ENCODE measurements at regions not wholly inside any gene's neighbourhood (a gene's known extent, or its start where the extent isn't known, plus 50 kb on each side); places are given as distances from the start of the nearest gene placed in this dataset.

- no peaks in the 10 kb centered on the region for H3K27me3 ChIP-seq (replicated peaks; ENCODE audit: insufficient read depth)
- intact Hi-C loops (cut with DNase I) = no loop called here
- 81% methylated on average over 9 of the region's 9 CpGs for WGBS
- no peak overlapping the region for H3K4me3 ChIP-seq
- H3K4me1 ChIP-seq (replicated peaks) = no peaks in the 10 kb centered on the region
- no peaks in the 10 kb centered on the region for H3K9me3 ChIP-seq
- TF ChIP-seq CTCF (IDR thresholded peaks at IDR 0.05) (no peak), POLR2A (IDR thresholded peaks at IDR 0.05) (no peak), POLR2AphosphoS5 (IDR thresholded peaks at IDR 0.05) (no peak)
- H3K36me3 ChIP-seq = no peaks in the 10 kb centered on the region
- no peak for DNase-seq (ENCODE audit: low spot score)
- no peak overlapping the region for H3K27ac ChIP-seq
These were observed 879.7 kb downstream of the QKI start for GRCh38 chr6:164294047-164294784.

GRCh38 chr6:164291224-164291623 is 876.7 kb downstream of the QKI start:
- TF ChIP-seq POLR2AphosphoS5 (IDR thresholded peaks at IDR 0.05) = no peak
- TF ChIP-seq POLR2A (IDR thresholded peaks at IDR 0.05) = no peak
- no peak for TF ChIP-seq CTCF (IDR thresholded peaks at IDR 0.05)
- H3K27me3 ChIP-seq (replicated peaks; ENCODE audit: insufficient read depth) = no peaks in the 10 kb centered on the region
- H3K36me3 ChIP-seq = no peaks in the 10 kb centered on the region
- H3K4me3 ChIP-seq = no peak overlapping the region
- DNase-seq (ENCODE audit: low spot score) = no peak
- no peak overlapping the region for H3K27ac ChIP-seq
- no peaks in the 10 kb centered on the region for H3K4me1 ChIP-seq (replicated peaks)
- H3K9me3 ChIP-seq = no peaks in the 10 kb centered on the region
- intact Hi-C loops (cut with DNase I) = no loop called here

- WGBS = 97% methylated on average over 3 of the region's 3 CpGs
These were observed 875.6 kb downstream of the QKI start for GRCh38 chr6:164290101-164290500.

GRCh38 chr6:164286011-164286410 is 871.5 kb downstream of the QKI start:
- no peak for DNase-seq (ENCODE audit: low spot score)
- TF ChIP-seq POLR2AphosphoS5 (IDR thresholded peaks at IDR 0.05) (no peak), CTCF (IDR thresholded peaks at IDR 0.05) (no peak), POLR2A (IDR thresholded peaks at IDR 0.05) (no peak)
- Histone ChIP-seq H3K4me1 (replicated peaks) (no peaks in the 10 kb centered on the region), H3K9me3 (no peaks in the 10 kb centered on the region), H3K27ac (no peak overlapping the region), H3K27me3 (replicated peaks; ENCODE audit: insufficient read depth) (no peaks in the 10 kb centered on the region), H3K36me3 (no peaks in the 10 kb centered on the region), H3K4me3 (no peak overlapping the region)
- intact Hi-C loops (cut with DNase I) = no loop called here
- 28% methylated on average over 3 of the region's 3 CpGs for WGBS

More at GRCh38 chr6:164290101-164290500, 875.6 kb downstream of the QKI start:
- Histone ChIP-seq H3K9me3 (no peaks in the 10 kb centered on the region), H3K4me3 (no peak overlapping the region), H3K4me1 (replicated peaks) (no peaks in the 10 kb centered on the region), H3K36me3 (no peaks in the 10 kb centered on the region), H3K27me3 (replicated peaks; ENCODE audit: insufficient read depth) (no peaks in the 10 kb centered on the region), H3K27ac (no peak overlapping the region)
- intact Hi-C loops (cut with DNase I) = no loop called here
- no peak for DNase-seq (ENCODE audit: low spot score)
- TF ChIP-seq CTCF (IDR thresholded peaks at IDR 0.05) (no peak), POLR2A (IDR thresholded peaks at IDR 0.05) (no peak), POLR2AphosphoS5 (IDR thresholded peaks at IDR 0.05) (no peak)

GRCh38 chr6:164283574-164283973 is 869.1 kb downstream of the QKI start:
- TF ChIP-seq POLR2A (IDR thresholded peaks at IDR 0.05) (no peak), CTCF (IDR thresholded peaks at IDR 0.05) (no peak), POLR2AphosphoS5 (IDR thresholded peaks at IDR 0.05) (no peak)
- WGBS = 68% methylated on average over 5 of the region's 5 CpGs
- H3K4me3 ChIP-seq = no peak overlapping the region
- intact Hi-C loops (cut with DNase I) = loop anchor here (5.0 kb wide), 1 partner anchor 599 kb away; no protein-coding TSS in a partner anchor
- no peaks in the 10 kb centered on the region for H3K27me3 ChIP-seq (replicated peaks; ENCODE audit: insufficient read depth)
- no peaks in the 10 kb centered on the region for H3K4me1 ChIP-seq (replicated peaks)
- no peak overlapping the region for H3K27ac ChIP-seq
- no peaks in the 10 kb centered on the region for H3K9me3 ChIP-seq
- H3K36me3 ChIP-seq = no peaks in the 10 kb centered on the region
- DNase-seq (ENCODE audit: low spot score) = no peak
